NCI-H345 (cell line): ENCODE measurements at regions not wholly inside any gene's neighbourhood (a gene's known extent, or its start where the extent isn't known, plus 50 kb on each side); places are given as distances from the start of the nearest gene placed in this dataset.
"Not testable (repeated sequence)": the region's sequence is repeated elsewhere in the genome, so short reads cannot be mapped to it uniquely, and the experiment has no call there.

ENCODE experiments used
- DNase-seq: peaks from one replicate; lab custom pipeline; 2025; lab: John Stamatoyannopoulos, UW

DNA sequence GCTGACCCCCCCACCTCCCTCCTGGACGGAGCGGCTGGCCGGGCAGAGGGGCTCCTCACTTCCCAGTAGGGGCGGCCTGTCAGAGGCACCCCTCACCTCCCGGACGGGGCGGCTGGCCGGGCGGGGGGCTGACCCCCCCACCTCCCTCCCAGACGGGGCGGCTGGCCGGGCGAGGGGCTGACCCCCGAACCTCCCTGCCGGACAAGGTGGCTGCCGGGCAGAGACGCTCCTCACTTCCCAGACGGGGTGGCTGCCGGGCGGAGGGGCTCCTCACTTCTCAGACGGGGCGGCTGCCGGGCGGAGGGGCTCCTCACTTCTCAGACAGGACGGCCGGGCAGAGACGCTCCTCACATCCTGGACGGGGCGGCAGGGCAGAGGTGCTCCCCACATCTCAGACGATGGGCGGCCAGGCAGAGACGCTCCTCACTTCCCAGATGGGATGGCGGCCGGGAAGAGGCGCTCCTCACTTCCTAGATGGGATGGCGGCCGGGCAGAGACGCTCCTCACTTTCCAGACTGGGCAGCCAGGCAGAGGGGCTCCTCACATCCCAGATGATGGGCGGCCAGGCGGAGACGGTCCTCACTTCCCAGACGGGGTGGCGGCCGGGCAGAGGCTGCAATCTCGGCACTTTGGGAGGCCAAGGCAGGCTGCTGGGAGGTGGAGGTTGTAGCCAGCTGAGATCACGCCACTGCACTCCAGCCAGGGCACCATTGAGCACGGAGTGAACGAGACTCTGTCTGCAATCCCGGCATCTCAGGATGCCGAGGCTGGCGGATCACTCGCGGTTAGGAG lies 66.2 kb upstream of the PAPPA2 start:
- not testable (repeated sequence) for DNase-seq

DNA sequence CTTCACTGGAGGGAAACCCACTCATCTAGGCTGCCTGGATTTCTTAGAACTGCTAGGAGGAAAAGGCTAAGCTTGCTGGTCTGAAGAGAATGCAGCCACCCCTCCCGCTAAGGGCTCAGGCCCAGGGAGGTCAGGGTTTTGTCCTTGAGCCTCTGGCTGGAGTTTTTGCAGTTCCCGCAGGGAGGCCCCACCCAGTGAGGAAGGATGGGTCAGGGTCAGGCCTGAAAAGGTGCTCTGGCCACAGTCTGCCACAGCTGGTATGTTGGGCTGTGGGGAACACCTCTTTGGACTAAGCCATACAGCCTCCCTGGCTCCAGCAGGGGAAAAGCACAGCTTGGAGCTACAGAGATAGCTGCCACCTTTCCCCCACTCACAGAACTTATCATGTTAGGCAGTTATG lies 71.4 kb upstream of the PAPPA2 start:
- DNase-seq: no peak

DNA sequence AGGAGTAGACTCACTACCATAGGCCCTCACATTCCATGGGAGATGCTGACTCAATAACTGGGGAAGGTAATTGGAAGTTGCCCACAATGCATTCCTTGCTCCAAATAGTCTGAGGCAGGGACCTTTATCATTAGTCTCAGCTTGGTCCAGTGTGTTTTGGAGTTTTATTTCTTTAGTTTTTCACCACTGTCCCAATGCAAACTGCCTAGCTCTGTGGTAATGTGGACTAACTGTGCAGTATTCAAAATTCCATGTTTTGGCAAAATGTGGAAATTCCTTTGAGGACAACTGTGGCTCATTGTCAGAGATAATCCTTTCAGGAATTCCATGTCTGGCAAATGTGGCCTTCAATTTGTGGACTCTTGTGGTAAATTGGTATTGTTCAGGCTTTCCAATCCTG lies 78.1 kb upstream of the PAPPA2 start:
- no peak for DNase-seq

DNA sequence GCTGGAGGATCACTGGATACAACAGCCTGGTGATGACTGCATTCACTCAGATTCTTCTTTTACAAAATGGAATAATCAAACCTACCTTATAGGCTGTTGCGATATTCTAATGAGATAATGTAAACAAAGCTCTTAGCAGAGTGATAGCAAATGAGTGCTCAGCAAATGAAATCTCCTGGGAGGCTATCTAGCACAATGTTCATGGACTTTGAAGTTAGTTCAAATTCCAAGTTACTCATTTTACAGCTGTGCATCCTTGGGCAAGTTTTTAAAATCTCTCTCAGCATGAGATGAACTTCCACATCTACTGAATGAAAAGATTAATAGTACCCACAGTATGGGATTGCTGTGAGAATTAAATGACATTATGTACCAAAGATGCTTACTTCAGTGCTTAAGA lies 80.8 kb upstream of the PAPPA2 start:
- DNase-seq: no peak

DNA sequence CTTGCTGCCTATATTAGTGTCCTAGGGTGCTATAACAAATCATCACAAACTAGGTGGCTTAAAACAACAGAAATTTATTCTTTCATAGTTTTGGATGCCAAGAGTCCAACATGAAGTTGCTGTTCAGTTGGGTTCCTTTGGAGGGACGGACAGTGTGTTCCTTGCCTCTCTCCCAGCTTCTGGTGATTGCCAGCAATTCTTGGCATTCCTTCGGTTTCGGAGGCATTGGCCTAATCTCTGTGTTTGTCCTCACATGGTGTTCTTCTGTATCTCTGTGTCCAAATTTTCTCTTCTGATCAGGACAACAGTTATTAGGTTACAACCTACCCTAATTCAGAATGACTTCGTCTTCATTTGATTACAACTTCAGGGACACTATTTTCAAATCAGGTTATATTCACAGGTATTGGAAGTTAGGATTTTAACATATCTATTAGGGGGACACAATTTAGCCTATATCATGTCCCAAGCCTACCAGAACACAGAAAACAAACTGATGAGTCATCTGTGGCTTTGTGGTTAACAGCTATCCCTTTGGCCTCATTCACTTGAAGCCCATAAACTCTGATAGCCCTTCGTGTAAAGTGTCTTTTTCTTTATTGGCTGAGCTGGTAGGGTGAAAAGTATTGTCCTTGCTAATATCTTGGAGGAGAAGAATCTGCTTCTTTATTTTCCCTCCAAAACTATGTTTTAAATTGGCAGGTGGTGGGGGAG lies 83.2 kb upstream of the PAPPA2 start:
- DNase-seq: no peak

DNA sequence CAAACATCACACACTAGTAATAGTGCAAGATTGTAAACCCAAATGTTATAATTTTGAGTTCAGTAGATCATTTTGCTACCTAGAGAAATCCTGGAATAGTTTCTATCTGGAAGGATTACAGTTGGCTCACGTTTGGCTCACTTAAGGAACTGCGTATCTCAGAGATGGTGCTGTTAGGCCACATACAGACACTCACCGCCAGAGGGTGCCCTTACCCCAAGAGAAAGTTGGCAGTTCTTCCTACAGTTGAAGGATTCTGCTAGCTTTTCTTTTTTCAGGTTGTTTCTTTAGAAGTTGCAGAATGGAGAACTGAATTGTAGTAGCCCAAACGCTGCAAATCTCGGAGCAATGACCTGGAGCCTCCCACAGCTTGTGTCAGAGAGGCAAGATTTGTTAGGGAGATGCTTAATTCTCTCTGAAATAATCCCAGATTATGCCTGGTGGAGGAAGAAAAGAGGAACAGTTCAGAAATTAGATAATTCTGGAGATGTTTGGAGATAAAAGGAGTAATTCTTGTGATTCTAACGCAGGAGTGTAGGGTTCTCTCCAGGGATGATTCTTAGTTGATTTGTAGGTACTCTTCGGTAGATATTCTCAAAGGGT lies 87.9 kb upstream of the PAPPA2 start:
- DNase-seq: peak; percentile 67

DNA sequence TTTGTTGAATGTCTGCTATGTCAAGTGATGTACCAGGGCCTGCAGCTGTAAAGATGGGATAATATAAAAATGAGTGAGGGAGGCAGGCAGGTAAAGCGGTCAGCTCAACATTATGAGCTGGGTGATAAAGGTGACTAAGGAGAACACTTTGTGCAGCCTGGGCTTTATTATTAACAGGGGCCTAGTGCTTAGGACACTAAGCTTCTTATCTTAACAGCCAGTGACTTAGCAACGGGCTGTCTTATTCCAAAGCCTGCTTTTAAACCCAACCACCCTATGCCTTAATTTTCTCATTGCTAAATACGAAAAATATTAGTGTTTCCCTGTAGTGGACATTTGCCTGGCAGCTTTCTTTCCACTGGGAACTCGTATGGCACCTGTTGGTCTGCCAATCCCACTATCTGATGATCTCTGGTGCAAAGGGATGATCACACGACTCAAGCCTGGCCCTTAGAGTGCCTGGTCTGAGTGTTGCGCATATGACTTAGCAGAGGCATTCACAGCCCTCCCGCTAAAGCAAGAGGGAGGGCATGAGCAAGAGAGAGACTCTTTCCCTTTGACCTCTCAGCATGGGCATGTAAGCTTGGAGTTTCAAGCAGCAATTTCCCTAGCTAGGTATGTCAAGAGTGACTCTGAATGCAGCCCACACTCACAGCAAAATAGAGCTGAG lies 98.6 kb upstream of the PAPPA2 start:
- no peak for DNase-seq

DNA sequence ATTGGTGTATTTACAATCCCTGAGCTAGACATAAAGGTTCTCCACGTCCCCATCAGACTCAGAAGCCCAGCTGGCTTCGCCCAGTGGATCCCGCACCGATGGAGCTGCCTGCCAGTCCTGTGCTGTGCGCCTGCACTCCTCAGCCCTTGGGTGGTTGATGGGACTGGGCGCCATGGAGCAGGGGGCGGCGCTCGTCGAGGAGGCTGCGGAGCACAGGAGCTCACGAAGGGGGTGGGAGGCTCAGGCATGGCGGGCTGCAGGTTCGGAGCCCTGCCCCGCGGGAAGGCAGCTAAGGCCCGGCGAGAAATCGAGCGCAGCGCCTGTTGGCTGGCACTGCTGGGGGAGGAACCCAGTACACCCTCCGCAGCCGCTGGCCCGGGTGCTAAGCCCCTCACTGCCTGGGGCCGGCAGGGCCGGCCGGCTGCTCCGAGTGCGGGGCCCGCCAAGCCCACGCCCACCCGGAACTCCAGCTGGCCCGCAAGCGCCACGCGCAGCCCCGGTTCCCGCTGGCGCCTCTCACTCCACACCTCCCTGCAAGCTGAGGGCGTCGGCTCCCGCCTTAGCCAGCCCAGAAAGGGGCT lies 113.8 kb upstream of the PAPPA2 start:
- DNase-seq: not testable (repeated sequence)

DNA sequence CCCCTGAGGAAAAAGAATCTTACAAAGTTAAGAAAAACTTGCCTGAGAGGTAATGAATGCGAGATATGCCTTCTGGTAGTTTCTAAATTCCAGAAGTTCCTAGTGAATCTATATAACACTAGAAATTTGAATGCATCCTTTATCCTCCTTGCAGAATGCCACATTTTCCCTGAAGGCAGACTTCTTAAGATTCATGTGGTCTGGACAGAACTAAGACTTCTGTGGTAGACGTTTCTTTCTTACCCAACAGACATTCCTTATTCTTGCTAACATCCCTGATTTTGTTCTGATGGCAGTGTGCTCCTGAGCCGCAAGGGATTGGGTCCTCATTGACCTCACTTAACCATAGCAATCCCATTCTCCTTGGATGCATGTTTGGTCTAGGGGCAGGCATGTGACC lies 121.3 kb upstream of the PAPPA2 start:
- no peak for DNase-seq

DNA sequence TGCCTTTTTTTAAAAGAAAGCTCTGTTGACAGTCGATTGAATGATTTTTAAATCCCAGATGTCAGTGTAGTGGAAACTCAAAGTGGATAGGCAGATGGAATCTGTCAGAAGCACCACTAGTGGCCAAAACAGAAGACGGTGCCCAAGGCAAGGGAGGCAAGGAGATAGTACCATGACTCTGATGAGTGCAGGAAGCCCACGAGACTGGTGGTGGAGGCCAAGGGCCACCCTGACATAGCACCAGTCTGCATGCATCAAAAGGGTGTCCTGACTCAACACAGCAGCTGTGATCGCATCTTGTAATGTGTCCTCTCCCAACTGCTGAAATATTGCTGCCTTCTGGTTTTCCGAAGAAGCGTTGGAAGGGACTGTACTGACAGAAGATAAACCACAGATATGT lies 124.1 kb upstream of the PAPPA2 start:
- no peak for DNase-seq

DNA sequence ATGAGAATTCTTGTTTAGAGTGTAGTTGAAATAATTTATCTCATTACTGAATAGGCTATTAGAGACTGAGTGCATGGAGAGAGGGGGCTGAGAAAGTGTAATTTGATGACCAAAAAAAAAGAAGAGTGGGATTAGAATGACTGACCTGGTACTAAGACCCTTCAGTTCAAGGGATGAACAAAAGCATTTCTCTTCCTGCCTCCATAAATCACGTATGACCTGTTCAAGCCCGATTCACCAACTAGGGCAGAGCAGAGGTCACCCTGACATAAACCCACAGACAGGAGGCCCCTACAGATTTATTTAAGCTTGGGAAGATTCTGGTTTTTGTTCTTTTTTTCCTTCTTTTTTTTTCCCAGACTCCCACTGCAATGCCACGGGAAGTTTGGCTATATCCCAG lies 123.7 kb upstream of the COP1 start:
- DNase-seq: no peak

DNA sequence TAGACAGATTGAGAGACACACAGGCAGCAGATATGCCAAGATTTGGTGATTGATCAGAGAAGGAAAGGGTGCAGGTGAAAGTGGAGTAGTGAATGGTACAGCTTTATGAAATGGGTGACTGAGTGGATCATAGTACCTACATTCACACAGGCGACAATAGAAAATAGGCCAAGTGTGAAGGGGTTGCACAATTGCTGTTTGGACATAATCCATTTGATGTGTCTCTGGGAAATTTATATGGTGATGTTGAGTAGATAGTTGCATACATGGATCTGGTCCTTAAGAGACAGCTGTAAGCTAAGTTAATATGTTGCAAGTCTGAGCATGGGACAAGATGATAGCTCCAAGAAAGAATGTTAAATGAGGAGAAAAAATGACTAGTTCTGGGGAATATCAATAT lies 118.6 kb upstream of the COP1 start:
- no peak for DNase-seq

DNA sequence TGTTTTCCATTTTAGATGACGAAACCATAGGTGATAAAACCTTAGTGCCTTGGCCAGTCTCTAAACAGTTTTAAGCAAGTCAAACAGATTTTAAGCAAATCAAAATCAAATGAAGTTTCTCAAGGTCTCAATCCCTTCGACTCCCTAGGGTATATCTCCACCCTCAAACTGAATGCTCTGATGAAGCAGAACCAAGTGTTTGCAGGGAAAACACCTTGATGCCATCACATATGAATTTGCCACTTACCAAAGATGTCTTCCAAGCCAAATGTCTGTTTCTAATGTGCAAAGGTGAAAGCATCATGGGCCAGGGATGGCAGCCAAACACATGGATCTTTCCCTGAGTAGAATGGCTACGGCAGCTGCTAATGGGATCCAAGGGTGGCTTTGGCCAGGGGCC lies 116.4 kb upstream of the COP1 start:
- DNase-seq: no peak

DNA sequence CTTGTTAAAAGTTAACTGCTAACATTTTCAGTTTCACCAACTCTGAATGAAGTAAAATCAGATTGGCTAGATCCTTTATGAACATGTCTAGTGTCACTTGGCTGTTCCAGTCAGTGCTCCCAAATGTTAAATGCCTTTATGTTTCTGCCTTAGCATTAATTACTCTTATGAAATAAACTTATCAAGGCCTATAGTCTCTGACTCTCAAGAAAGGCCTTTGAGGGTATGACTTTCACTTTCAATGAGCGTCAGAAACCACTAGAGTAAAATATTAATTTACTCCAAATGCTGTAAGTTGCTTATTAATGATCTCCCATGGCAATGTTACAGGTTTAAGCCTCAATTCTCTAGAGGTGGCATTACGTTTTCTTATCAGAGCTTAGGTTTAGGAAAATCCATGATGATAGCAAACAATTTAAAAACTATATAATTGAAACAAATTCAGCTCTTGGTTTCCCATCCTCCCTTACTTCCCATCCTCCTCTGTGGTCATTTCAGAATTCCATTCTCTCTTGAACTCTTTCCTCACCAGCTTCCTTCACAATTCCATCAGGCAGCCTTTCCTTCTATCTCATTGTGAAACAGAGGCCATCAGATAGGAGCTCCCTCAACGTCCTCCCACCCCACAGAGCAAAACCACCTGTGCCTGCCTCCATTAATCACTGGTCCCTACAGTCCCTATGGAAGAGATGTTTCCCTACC lies 108.6 kb upstream of the COP1 start:
- DNase-seq: no peak

DNA sequence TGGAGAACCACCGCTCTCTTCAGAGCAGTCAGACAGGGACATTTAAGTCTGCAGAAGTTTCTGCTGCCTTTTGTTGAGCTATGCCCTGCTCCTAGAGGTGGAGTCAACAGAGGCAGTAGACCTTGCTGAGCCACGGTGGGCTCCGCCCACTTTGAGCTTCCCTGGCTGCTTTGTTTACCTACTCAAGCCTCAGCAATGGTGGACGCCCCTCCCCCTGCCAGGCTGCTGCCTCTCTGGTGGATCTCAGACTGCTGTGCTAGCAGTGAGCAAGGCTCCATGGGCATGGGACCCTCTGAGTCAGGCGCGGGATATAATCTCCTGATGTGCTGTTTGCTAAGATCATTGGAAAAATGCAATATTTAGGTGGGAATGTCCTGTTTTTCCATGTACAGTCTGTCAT lies 89.5 kb upstream of the COP1 start:
- DNase-seq: not testable (repeated sequence)

DNA sequence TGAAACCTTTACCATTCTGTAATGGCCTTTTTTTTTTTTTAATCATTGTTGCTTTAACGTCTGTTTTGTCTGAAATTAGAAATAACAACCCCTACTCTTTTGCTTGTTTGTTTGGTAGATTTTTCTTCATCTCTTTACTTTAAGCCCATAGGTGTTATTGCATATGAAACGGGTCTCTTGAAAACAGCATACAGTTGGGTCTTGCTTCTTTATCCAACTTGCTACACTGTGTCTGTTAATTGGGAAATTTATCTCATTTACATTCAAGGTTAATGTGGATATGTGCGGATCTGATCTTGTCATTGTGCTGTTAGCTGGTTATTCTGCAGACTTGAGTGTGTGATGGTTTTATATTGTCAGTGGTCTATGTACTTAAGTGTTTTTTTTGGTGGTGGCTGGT lies 78.9 kb upstream of the COP1 start:
- no peak for DNase-seq

DNA sequence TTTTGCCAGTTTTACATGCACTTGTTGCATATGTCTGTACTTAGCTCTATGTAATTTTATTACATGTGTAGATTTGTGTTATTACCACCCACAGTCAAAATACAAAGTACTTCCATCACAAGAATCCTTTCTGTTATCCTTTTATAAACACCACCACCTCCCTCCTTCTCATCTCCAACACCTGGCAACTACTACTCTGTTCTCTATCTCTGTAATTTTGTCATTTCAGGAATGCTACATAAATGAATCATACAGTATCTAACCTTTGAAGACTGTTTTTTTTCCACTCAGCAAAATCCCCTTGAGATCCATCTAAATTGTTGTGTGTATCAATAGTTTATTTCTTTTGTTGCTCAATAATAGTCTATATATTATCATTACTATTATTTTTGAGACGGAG lies 64.5 kb upstream of the COP1 start:
- no peak for DNase-seq
